LNCaP clone FGC (cell line): ENCODE measurements at regions not wholly inside any gene's neighbourhood (a gene's known extent, or its start where the extent isn't known, plus 50 kb on each side); places are given as distances from the start of the nearest gene placed in this dataset.

Experiments
- DNase-seq: peaks from one replicate; pipeline ENCODE4 v3.0.0-alpha.2; 2011; ENCODE audit warnings: low read depth
- H3K4me3 ChIP-seq: 2 replicates; pipeline ENCODE4 v1.5.1; 2011; ENCODE audit warnings: mild to moderate bottlenecking, low read depth, low read length, control low read depth
- CTCF ChIP-seq: IDR thresholded peaks from 2 replicates; pipeline ENCODE4 v1.5.1; 2012; ENCODE audit warnings: mild to moderate bottlenecking; ENCODE audit not compliant: control insufficient read depth, insufficient read depth; ENCODE audit errors: extremely low read depth

GRCh38 chr1:172812118-172812517 lies 153.2 kb downstream of the FASLG start:
- no peak for DNase-seq
- TF ChIP-seq CTCF: no peak
- no peak overlapping the region for H3K4me3 ChIP-seq

- TF ChIP-seq CTCF: no peak
- no peak for DNase-seq
- H3K4me3 ChIP-seq: no peak overlapping the region
These were observed 154.4 kb downstream of the FASLG start for GRCh38 chr1:172813330-172813729.

- DNase-seq: no peak
- TF ChIP-seq CTCF: no peak
- no peak overlapping the region for H3K4me3 ChIP-seq
These were observed 155.5 kb downstream of the FASLG start for GRCh38 chr1:172814428-172814827.

GRCh38 chr1:172815740-172816139 lies 156.8 kb downstream of the FASLG start:
- no peak for DNase-seq
- no peak for TF ChIP-seq CTCF
- no peak overlapping the region for H3K4me3 ChIP-seq

- TF ChIP-seq CTCF: no peak
- no peak overlapping the region for H3K4me3 ChIP-seq
- DNase-seq: no peak
These were observed 160.1 kb downstream of the FASLG start for GRCh38 chr1:172818841-172819527.

GRCh38 chr1:172820475-172821158 lies 161.7 kb downstream of the FASLG start:
- no peak for DNase-seq
- no peak for TF ChIP-seq CTCF
- no peak overlapping the region for H3K4me3 ChIP-seq
